WI38 (cell line): ENCODE measurements at regions not wholly inside any gene's neighbourhood (a gene's known extent, or its start where the extent isn't known, plus 50 kb on each side); places are given as distances from the start of the nearest gene placed in this dataset.
"Not testable (repeated sequence)": the region's sequence is repeated elsewhere in the genome, so short reads cannot be mapped to it uniquely, and the experiment has no call there.

ENCODE experiments used
- H3K4me3 ChIP-seq: 2 replicates; pipeline ENCODE4 v1.5.1; 2011; ENCODE audit warnings: low read depth, mild to moderate bottlenecking, control low read depth, low read length
- CTCF ChIP-seq: IDR thresholded peaks from 2 replicates; pipeline ENCODE4 v1.5.1; 2012; ENCODE audit warnings: low read depth, mild to moderate bottlenecking, control low read depth, low read length

GRCh38 chr6:119510246-119510645 lies 160.7 kb upstream of the MAN1A1 start:
- TF ChIP-seq CTCF = no peak
- H3K4me3 ChIP-seq = no peak overlapping the region

- no peak overlapping the region for H3K4me3 ChIP-seq
- TF ChIP-seq CTCF = no peak
Measured at GRCh38 chr6:119506631-119507174, 157.1 kb upstream of the MAN1A1 start.

- no peak for TF ChIP-seq CTCF
- no peak overlapping the region for H3K4me3 ChIP-seq
Measured at GRCh38 chr6:119501798-119502483, 152.4 kb upstream of the MAN1A1 start.

GRCh38 chr6:119499797-119500196 lies 150.2 kb upstream of the MAN1A1 start:
- no peak overlapping the region for H3K4me3 ChIP-seq
- TF ChIP-seq CTCF = no peak

- no peak for TF ChIP-seq CTCF
Measured at GRCh38 chr6:119497988-119498727, 148.6 kb upstream of the MAN1A1 start.

GRCh38 chr6:119495230-119495683 lies 145.7 kb upstream of the MAN1A1 start:
- no peak for TF ChIP-seq CTCF
- H3K4me3 ChIP-seq = no peak overlapping the region

More at GRCh38 chr6:119497988-119498727, 148.6 kb upstream of the MAN1A1 start:
- no peak overlapping the region for H3K4me3 ChIP-seq

GRCh38 chr6:119493980-119494379 lies 144.4 kb upstream of the MAN1A1 start:
- TF ChIP-seq CTCF = no peak
- H3K4me3 ChIP-seq = no peak overlapping the region

- not testable (repeated sequence) for H3K4me3 ChIP-seq
Measured at GRCh38 chr6:119491112-119491511, 141.6 kb upstream of the MAN1A1 start.

GRCh38 chr6:119490050-119490449 lies 140.5 kb upstream of the MAN1A1 start:
- H3K4me3 ChIP-seq = not testable (repeated sequence)
